KMS-11 (cell line): ENCODE measurements at regions not wholly inside any gene's neighbourhood (a gene's known extent, or its start where the extent isn't known, plus 50 kb on each side); places are given as distances from the start of the nearest gene placed in this dataset.
"Not testable (repeated sequence)": the region's sequence is repeated elsewhere in the genome, so short reads cannot be mapped to it uniquely, and the experiment has no call there.

Experiments
- H2AFZ ChIP-seq: fragments of 200-600 bp; sonication (generic); 2 replicates; pipeline ENCODE4 v1.6.1; 2016; ENCODE audit warnings: antibody characterized with exemption, mixed run types, low read depth
- H3K27ac ChIP-seq: fragments of 200-600 bp; sonication (generic); 2 replicates; pipeline ENCODE4 v1.6.1; 2016; ENCODE audit warnings: mild to moderate bottlenecking, mixed run types
- H3K27me3 ChIP-seq: fragments of 200-600 bp; sonication (generic); 2 replicates; pipeline ENCODE4 v1.6.1; 2017; ENCODE audit warnings: mild to moderate bottlenecking, low read depth, mixed run types, moderate library complexity; ENCODE audit not compliant: insufficient read depth
- H3K36me3 ChIP-seq: fragments of 200-600 bp; sonication (generic); 2 replicates; pipeline ENCODE4 v1.6.1; 2017; ENCODE audit warnings: mild to moderate bottlenecking, mixed run types; ENCODE audit not compliant: insufficient read depth
- H3K4me1 ChIP-seq: fragments of 200-600 bp; sonication (generic); 2 replicates; pipeline ENCODE4 v1.6.1; 2016; ENCODE audit warnings: mild to moderate bottlenecking, low read depth, mixed run types; ENCODE audit not compliant: poor library complexity, severe bottlenecking
- H3K4me2 ChIP-seq: fragments of 200-600 bp; sonication (generic); 2 replicates; pipeline ENCODE4 v1.7.0; 2016; ENCODE audit warnings: mild to moderate bottlenecking, mixed run types
- H3K4me3 ChIP-seq: fragments of 200-600 bp; sonication (generic); IDR thresholded peaks from 2 replicates; pipeline ENCODE4 v1.6.1; 2017; ENCODE audit warnings: low read depth, low read length, mixed read lengths; ENCODE audit not compliant: insufficient read depth
- H3K79me2 ChIP-seq: fragments of 200-600 bp; sonication (generic); 2 replicates; pipeline ENCODE4 v1.6.1; 2016; ENCODE audit warnings: low read depth, mixed run types; ENCODE audit not compliant: insufficient read depth
- H3K9ac ChIP-seq: fragments of 200-600 bp; sonication (generic); 2 replicates; pipeline ENCODE4 v1.6.1; 2016; ENCODE audit warnings: mild to moderate bottlenecking, mixed run types
- H4K20me1 ChIP-seq: fragments of 200-600 bp; sonication (generic); 2 replicates; pipeline ENCODE4 v1.6.1; 2016; ENCODE audit warnings: mild to moderate bottlenecking, mixed run types; ENCODE audit not compliant: insufficient read depth
- CTCF ChIP-seq: fragments of 200-600 bp; sonication (generic); conservative IDR thresholded peaks from 2 replicates; pipeline ENCODE4 v1.6.1; 2017; ENCODE audit warnings: low read depth, mild to moderate bottlenecking, antibody characterized with exemption, low read length, moderate library complexity, mixed read lengths

DNA sequence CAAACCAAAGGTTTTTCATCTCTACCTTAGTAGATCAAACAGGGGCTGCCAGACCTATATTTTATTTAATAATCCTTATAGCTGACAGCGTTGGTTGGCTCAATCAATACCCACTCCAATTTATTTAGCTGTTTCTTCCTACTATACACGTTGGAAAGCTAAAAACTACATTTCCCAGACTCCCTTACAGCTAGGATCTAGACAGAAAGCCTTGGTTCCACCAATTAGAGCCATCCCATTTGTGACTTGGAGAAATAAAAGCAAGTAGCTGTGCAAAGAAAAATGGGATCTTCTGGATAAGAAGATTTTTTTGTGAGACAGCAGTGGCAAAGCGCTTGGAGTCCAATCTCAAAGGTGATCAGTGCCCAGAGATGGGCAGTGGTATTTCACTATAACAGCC is 331.3 kb upstream of the MEIS1 start:
- TF ChIP-seq CTCF: no peak
- no peak overlapping the region for H3K9ac ChIP-seq
- no peaks in the 10 kb centered on the region for H4K20me1 ChIP-seq
- no peak overlapping the region for H2AFZ ChIP-seq
- no peak overlapping the region for H3K4me3 ChIP-seq
- H3K36me3 ChIP-seq: no peaks in the 10 kb centered on the region
- no peak overlapping the region for H3K27ac ChIP-seq
- no peaks in the 10 kb centered on the region for H3K4me1 ChIP-seq
- no peak overlapping the region for H3K4me2 ChIP-seq
- H3K27me3 ChIP-seq: no peaks in the 10 kb centered on the region
- H3K79me2 ChIP-seq: no peaks in the 10 kb centered on the region

DNA sequence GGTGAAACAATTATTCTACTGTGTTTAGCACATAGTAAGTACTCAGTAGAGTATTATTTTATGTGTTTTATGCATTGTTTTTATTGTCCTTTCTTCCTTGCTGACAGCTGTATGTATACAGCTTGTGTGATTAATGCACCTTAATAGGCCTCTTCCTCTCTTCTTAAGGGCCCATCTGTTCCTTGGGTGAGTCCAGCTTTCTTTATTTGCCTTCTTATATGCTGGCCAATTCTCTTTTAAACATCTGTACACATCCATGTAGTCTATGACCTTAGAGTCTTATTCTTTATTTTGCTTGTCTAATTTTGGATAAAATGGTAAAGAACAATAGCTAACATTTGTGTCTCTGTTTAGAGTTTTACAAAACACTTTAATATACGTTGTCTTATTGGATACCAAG is 333.7 kb upstream of the MEIS1 start:
- Histone ChIP-seq H3K4me2 (no peak overlapping the region), H3K79me2 (no peaks in the 10 kb centered on the region), H3K4me3 (no peak overlapping the region), H2AFZ (no peak overlapping the region), H4K20me1 (no peaks in the 10 kb centered on the region), H3K36me3 (no peaks in the 10 kb centered on the region), H3K27ac (no peak overlapping the region), H3K27me3 (no peaks in the 10 kb centered on the region), H3K4me1 (no peaks in the 10 kb centered on the region), H3K9ac (no peak overlapping the region)
- no peak for TF ChIP-seq CTCF

DNA sequence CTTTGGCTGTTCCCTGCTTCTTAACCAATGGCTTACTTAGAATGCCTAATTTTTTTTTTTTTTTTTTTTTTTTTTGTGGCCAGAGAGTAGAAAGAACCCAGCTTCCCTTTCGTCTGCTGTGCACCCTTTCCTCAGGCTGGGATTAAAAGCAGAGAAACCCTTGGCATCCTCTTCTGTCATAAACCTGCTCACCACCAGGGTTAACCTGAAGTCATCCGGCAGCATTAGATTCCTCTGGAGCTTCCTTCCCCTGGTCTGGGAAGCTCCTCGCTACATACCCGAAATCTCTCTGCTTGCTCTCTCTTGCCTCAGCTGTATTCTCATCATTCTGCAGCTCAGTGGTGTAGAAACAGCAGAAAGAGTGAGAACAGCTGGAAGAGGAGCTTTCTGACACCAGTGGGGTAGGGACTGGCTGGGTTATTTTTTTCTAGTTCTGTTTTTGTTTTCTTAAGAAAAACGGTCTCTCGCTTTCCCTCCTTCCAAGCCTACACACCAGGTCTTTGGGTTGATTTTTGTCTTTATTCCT is 339.0 kb upstream of the MEIS1 start:
- Histone ChIP-seq H3K9ac (no peak overlapping the region), H3K79me2 (no peaks in the 10 kb centered on the region), H3K27me3 (no peaks in the 10 kb centered on the region), H4K20me1 (no peaks in the 10 kb centered on the region), H3K4me1 (peaks cover 5% of the 10 kb centered on the region), H3K27ac (no peak overlapping the region), H3K36me3 (no peaks in the 10 kb centered on the region), H2AFZ (no peak overlapping the region), H3K4me2 (no peak overlapping the region), H3K4me3 (no peak overlapping the region)
- no peak for TF ChIP-seq CTCF

DNA sequence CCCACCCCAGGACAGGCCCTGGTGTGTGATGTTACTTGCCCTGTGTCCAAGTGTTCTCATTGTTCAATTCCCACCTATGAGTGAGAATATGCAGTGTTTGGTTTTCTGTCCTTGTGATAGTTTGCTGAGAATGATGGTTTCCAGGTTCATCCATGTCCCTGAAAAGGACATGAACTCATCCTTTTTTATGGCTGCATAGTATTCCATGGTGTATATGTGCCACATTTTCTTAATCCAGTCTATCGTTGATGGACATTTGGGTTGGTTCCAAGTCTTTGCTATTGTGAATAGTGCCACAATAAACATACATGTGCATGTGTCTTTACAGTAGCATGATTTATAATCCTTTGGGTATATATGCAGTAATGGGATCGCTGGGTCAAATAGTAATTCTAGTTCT is 340.2 kb upstream of the MEIS1 start:
- not testable (repeated sequence) for H3K4me1 ChIP-seq, H3K27me3 ChIP-seq, H3K4me2 ChIP-seq, H3K9ac ChIP-seq, H3K4me3 ChIP-seq, H4K20me1 ChIP-seq, H3K27ac ChIP-seq, H3K36me3 ChIP-seq, H3K79me2 ChIP-seq, H2AFZ ChIP-seq

GRCh38 chr2:66093371-66093770 is 341.6 kb upstream of the MEIS1 start:
- peaks cover 5% of the 10 kb centered on the region for H3K4me1 ChIP-seq
- no peaks in the 10 kb centered on the region for H3K79me2 ChIP-seq
- no peak overlapping the region for H2AFZ ChIP-seq
- no peaks in the 10 kb centered on the region for H3K36me3 ChIP-seq
- no peak overlapping the region for H3K27ac ChIP-seq
- no peak overlapping the region for H3K4me3 ChIP-seq
- H3K4me2 ChIP-seq: no peak overlapping the region
- TF ChIP-seq CTCF: no peak
- H4K20me1 ChIP-seq: no peaks in the 10 kb centered on the region
- no peaks in the 10 kb centered on the region for H3K27me3 ChIP-seq
- no peak overlapping the region for H3K9ac ChIP-seq
